Lower lobe of right lung (tissue), 2 donors: ENCODE measurements at regions not wholly inside any gene's neighbourhood (a gene's known extent, or its start where the extent isn't known, plus 50 kb on each side); places are given as distances from the start of the nearest gene placed in this dataset.

Experiments
- ATAC-seq, 2 donors: fragments of 200-7000 bp; cut with Tn5 transposase; one replicate each; pipeline ENCODE4 v1.9.1; 2020 to 2022; ENCODE audit warnings: mild to moderate bottlenecking in 2 of 2, moderate library complexity in 2 of 2
- DNase-seq: peaks from one replicate; pipeline ENCODE4 v3.0.0-alpha.2; 2020
- H3K27ac ChIP-seq: fragments of 200-600 bp; one replicate; pipeline ENCODE4 v1.8.0; 2022
- H3K27me3 ChIP-seq: fragments of 200-600 bp; one replicate; pipeline ENCODE4 v1.8.0; 2022; ENCODE audit warnings: low read depth
- H3K36me3 ChIP-seq: fragments of 200-600 bp; one replicate; pipeline ENCODE4 v1.8.0; 2022; ENCODE audit warnings: mild to moderate bottlenecking
- H3K4me1 ChIP-seq: fragments of 200-600 bp; one replicate; pipeline ENCODE4 v1.8.0; 2022
- H3K4me3 ChIP-seq: fragments of 200-600 bp; one replicate; pipeline ENCODE4 v1.8.0; 2022; ENCODE audit warnings: mild to moderate bottlenecking
- H3K9me3 ChIP-seq: fragments of 200-600 bp; one replicate; pipeline ENCODE4 v1.8.0; 2022
- intact Hi-C: fragments of 100-400 bp; cut with DNase I; formaldehyde crosslinking; loops from one replicate; pipeline ENCODE4 v1.11.0; 2022
- TF ChIP-seq, protein P1 (sequence below): fragments of 200-600 bp; IDR thresholded peaks from one replicate; pipeline ENCODE4 v1.8.0; 2022; ENCODE audit warnings: antibody characterized with exemption, mild to moderate bottlenecking
- donor health status: DM: no; HTN: yes; CAD: no; lungs with severe emphysema.

DNA sequence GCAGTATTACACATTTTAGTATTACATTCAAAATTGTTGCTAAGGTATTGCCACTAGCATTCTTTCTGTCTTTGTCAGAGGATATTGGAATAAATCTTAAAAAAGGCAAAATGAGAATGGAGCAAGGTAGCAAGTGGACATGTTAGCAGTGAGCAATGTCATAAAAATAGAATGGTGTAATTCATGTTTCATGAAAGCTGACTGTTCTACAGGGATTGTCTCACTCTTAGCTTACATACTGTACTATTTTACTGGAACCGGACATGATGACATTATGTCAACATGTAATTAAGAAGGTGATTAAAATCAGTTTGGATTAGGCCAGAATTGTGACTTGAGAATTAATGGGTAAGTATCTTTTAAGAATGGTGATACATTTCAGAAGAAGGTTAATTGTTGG is 1086.2 kb downstream of the STIM2 start:
- Histone ChIP-seq H3K4me3 (no peak overlapping the region), H3K36me3 (no peaks in the 10 kb centered on the region), H3K27me3 (no peaks in the 10 kb centered on the region), H3K27ac (no peak overlapping the region), H3K9me3 (no peaks in the 10 kb centered on the region), H3K4me1 (no peaks in the 10 kb centered on the region)
- no peak for ATAC-seq
- DNase-seq: no peak
- intact Hi-C loops: no loop called here
- TF ChIP-seq, protein P1, sequence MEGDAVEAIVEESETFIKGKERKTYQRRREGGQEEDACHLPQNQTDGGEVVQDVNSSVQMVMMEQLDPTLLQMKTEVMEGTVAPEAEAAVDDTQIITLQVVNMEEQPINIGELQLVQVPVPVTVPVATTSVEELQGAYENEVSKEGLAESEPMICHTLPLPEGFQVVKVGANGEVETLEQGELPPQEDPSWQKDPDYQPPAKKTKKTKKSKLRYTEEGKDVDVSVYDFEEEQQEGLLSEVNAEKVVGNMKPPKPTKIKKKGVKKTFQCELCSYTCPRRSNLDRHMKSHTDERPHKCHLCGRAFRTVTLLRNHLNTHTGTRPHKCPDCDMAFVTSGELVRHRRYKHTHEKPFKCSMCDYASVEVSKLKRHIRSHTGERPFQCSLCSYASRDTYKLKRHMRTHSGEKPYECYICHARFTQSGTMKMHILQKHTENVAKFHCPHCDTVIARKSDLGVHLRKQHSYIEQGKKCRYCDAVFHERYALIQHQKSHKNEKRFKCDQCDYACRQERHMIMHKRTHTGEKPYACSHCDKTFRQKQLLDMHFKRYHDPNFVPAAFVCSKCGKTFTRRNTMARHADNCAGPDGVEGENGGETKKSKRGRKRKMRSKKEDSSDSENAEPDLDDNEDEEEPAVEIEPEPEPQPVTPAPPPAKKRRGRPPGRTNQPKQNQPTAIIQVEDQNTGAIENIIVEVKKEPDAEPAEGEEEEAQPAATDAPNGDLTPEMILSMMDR: no peak

DNA sequence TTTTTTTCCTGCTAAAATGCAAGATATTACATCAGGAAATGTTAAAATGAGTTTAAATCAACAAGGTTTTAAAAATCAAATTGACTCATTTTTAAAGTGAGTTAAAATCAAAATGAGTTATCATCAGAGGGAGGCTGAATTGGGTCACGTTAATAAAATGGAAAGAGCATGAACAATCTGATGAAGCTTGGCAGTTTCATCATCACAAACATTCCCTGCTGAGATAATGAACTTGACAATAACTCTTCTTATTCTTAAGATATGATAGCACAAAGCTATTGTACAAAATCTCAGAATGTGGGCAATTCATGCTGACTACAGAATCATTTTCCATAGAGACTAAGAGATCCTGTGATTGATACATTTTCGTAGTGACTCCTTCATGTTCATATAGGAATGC is 1086.7 kb downstream of the STIM2 start:
- TF ChIP-seq, protein P1: no peak
- Histone ChIP-seq H3K9me3 (no peaks in the 10 kb centered on the region), H3K4me3 (no peak overlapping the region), H3K27me3 (no peaks in the 10 kb centered on the region), H3K36me3 (no peaks in the 10 kb centered on the region), H3K27ac (no peak overlapping the region), H3K4me1 (no peaks in the 10 kb centered on the region)
- intact Hi-C loops: no loop called here
- DNase-seq (no peak), ATAC-seq (no peak)

DNA sequence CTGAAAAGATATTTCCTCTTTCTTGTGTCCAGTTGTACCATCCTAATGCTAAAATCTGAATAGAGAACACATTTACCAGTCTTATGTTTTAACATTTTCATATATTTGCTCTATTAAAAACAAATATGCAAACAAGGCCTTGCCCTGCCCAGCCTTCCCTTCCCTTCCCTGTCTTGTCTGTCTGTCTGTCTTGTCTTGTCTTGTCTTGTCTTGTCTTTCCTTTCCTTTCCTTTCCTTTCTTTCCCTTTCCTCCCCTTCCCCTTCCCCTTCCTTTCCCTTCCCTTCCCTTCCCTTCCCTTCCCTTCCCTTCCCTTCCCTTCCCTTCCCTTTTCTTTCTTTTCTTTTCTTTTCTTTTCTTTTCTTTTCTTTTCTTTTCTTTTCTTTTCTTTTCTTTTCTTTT is 1103.5 kb downstream of the STIM2 start:
- Histone ChIP-seq H3K36me3 (no peaks in the 10 kb centered on the region), H3K27ac (no peak overlapping the region), H3K4me1 (no peaks in the 10 kb centered on the region), H3K4me3 (no peak overlapping the region), H3K9me3 (no peaks in the 10 kb centered on the region), H3K27me3 (no peaks in the 10 kb centered on the region)
- TF ChIP-seq, protein P1: no peak
- ATAC-seq (no peak), DNase-seq (no peak)
- intact Hi-C loops: no loop called here

DNA sequence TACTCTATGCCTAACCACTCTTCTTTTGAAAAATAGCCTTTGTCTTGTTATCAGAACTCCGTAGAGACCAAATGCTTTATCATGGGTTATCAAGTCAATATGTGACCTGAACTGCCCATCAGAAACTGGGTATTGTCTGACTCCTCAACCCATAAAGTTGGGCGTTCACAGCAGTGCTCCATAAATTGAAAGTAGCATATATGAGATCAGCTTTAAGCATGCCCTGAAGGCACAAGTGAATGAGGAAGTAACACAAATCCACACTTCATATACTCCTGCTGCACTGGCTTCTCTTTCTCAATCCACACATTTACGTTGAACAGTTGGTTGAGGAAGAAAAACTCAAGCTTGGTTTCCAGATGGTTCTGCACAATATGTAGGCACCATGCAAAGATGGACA is 1106.0 kb downstream of the STIM2 start:
- Histone ChIP-seq H3K4me3 (no peak overlapping the region), H3K27me3 (no peaks in the 10 kb centered on the region), H3K27ac (no peak overlapping the region), H3K9me3 (no peaks in the 10 kb centered on the region), H3K4me1 (no peaks in the 10 kb centered on the region), H3K36me3 (no peaks in the 10 kb centered on the region)
- no peak for ATAC-seq
- intact Hi-C loops: no loop called here
- DNase-seq: no peak
- TF ChIP-seq, protein P1: no peak

DNA sequence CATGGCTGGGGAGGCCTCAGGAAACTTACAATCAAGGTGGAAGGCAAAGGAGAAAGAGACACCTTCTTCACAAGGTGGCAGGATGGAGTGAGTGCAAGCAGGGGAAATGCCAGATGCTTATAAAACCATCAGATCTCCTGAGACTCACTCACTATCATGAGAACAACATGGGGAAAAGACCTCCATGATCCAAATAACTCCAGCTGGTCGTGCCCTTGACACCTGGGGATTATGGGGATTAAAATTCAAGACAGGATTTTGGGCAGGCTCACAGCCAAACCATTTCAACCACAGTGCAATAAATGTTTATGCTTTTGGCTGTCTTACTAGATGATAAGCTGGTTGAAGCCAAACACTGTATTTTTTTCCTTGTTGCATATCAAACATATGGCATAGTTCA is 1112.4 kb downstream of the STIM2 start:
- no peak for ATAC-seq
- Histone ChIP-seq H3K4me3 (no peak overlapping the region), H3K36me3 (no peaks in the 10 kb centered on the region), H3K9me3 (no peaks in the 10 kb centered on the region), H3K27me3 (no peaks in the 10 kb centered on the region), H3K4me1 (no peaks in the 10 kb centered on the region), H3K27ac (no peak overlapping the region)
- intact Hi-C loops: no loop called here
- DNase-seq: no peak
- TF ChIP-seq, protein P1: no peak

DNA sequence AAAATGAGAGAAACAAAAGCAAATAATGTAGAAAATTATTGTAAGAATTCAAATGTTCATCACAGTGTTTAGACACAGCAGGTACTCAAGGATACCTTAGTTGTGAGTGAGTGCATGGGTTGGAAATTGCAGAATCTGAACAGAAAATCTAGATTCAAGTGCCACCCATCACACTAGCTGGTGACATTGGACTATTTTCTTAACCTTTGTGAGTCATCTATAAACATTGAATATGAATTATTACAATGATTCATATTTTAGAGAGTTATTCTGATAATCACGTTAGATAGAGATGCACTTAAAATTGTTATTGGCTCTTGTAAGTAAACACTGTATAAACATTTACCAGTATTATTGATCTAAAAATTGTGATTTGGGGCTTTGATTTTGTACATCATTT is 1113.1 kb downstream of the STIM2 start:
- DNase-seq: no peak
- intact Hi-C loops: no loop called here
- Histone ChIP-seq H3K4me3 (no peak overlapping the region), H3K27ac (no peak overlapping the region), H3K9me3 (no peaks in the 10 kb centered on the region), H3K4me1 (no peaks in the 10 kb centered on the region), H3K27me3 (no peaks in the 10 kb centered on the region), H3K36me3 (no peaks in the 10 kb centered on the region)
- no peak for ATAC-seq
- TF ChIP-seq, protein P1: no peak
